H9 (cell line): ENCODE measurements at regions not wholly inside any gene's neighbourhood (a gene's known extent, or its start where the extent isn't known, plus 50 kb on each side); places are given as distances from the start of the nearest gene placed in this dataset.

Experiments used
- DNase-seq: peaks from one replicate; pipeline ENCODE4 v3.0.0-alpha.2; 2017
- H2AFZ ChIP-seq: one replicate; pipeline ENCODE4 v1.6.1; 2013; ENCODE audit warnings: mild to moderate bottlenecking, low read length, control low read depth, moderate library complexity
- H2AK5ac ChIP-seq: 2 replicates; pipeline ENCODE4 v1.6.1; 2013; ENCODE audit warnings: low read length, control low read depth, mixed read lengths; ENCODE audit not compliant: insufficient read length
- H2BK120ac ChIP-seq: one replicate; pipeline ENCODE4 v1.6.1; 2013; ENCODE audit warnings: low read depth, mild to moderate bottlenecking, low read length, control low read depth, inconsistent platforms; ENCODE audit not compliant: poor library complexity, severe bottlenecking
- H2BK12ac ChIP-seq: 2 replicates; pipeline ENCODE4 v1.6.1; 2013; ENCODE audit warnings: low read length, control low read depth, mixed read lengths, low read depth; ENCODE audit not compliant: insufficient read length
- H2BK15ac ChIP-seq: 2 replicates; pipeline ENCODE4 v1.6.1; 2013; ENCODE audit warnings: low read depth, low read length, control low read depth
- H2BK20ac ChIP-seq: one replicate; pipeline ENCODE4 v1.6.1; 2013; ENCODE audit warnings: low read depth, mild to moderate bottlenecking, low read length, control low read depth, inconsistent platforms; ENCODE audit not compliant: poor library complexity, severe bottlenecking
- H2BK5ac ChIP-seq: 2 replicates; pipeline ENCODE4 v1.6.1; 2013; ENCODE audit warnings: low read length, control low read depth, mixed read lengths; ENCODE audit not compliant: insufficient read length
- H3K14ac ChIP-seq: 2 replicates; pipeline ENCODE4 v1.6.1; 2013; ENCODE audit warnings: low read length, control low read depth; ENCODE audit not compliant: insufficient read depth
- H3K18ac ChIP-seq: 2 replicates; pipeline ENCODE4 v1.6.1; 2013; ENCODE audit warnings: low read depth, mild to moderate bottlenecking, mixed read lengths, low read length, control low read depth; ENCODE audit not compliant: insufficient read length
- H3K23ac ChIP-seq: 2 replicates; pipeline ENCODE4 v1.6.1; 2013; ENCODE audit warnings: low read length, control low read depth, mixed read lengths, low read depth; ENCODE audit not compliant: insufficient read length
- H3K23me2 ChIP-seq: 2 replicates; pipeline ENCODE4 v1.6.1; 2013; ENCODE audit warnings: low read depth, mild to moderate bottlenecking, mixed read lengths, low read length, control low read depth; ENCODE audit not compliant: insufficient read length, poor library complexity, severe bottlenecking
- H3K27ac ChIP-seq: 2 replicates; pipeline ENCODE4 v1.5.1; 2013; ENCODE audit warnings: low read length, control low read depth, mixed read lengths, low read depth; ENCODE audit not compliant: insufficient read length
- H3K27me3 ChIP-seq: 2 replicates; pipeline ENCODE4 v1.6.1; 2013; ENCODE audit warnings: low read length, control low read depth, inconsistent platforms; ENCODE audit not compliant: insufficient read depth
- H3K4ac ChIP-seq: 2 replicates; pipeline ENCODE4 v1.6.1; 2013; ENCODE audit warnings: low read depth, mild to moderate bottlenecking, control low read depth, inconsistent platforms, low read length, moderate library complexity
- H3K4me1 ChIP-seq: 2 replicates; pipeline ENCODE4 v1.6.1; 2013; ENCODE audit warnings: low read length, control low read depth, inconsistent platforms; ENCODE audit not compliant: insufficient read depth
- H3K4me2 ChIP-seq: 2 replicates; pipeline ENCODE4 v1.6.1; 2013; ENCODE audit warnings: low read length, control low read depth, mixed read lengths; ENCODE audit not compliant: insufficient read length, insufficient read depth
- H3K56ac ChIP-seq: 2 replicates; pipeline ENCODE4 v1.6.1; 2013; ENCODE audit warnings: low read depth, mild to moderate bottlenecking, mixed read lengths, low read length, control low read depth; ENCODE audit not compliant: insufficient read length
- H3K79me1 ChIP-seq: 2 replicates; pipeline ENCODE4 v1.6.1; 2013; ENCODE audit warnings: low read depth, mild to moderate bottlenecking, moderate library complexity, low read length, control low read depth, inconsistent platforms; ENCODE audit not compliant: insufficient read depth, poor library complexity, severe bottlenecking
- H3K79me2 ChIP-seq: 2 replicates; pipeline ENCODE4 v1.6.1; 2013; ENCODE audit warnings: low read length, control low read depth, inconsistent platforms; ENCODE audit not compliant: insufficient read depth
- H3K9ac ChIP-seq: 2 replicates; pipeline ENCODE4 v1.6.1; 2013; ENCODE audit warnings: low read length, control low read depth, mixed read lengths; ENCODE audit not compliant: insufficient read length; ENCODE audit errors: extremely low read depth
- H3K9me3 ChIP-seq: one replicate; pipeline ENCODE4 v1.6.1; 2013; ENCODE audit warnings: low read depth, low read length, inconsistent platforms; ENCODE audit not compliant: control insufficient read depth
- H3T11ph ChIP-seq: one replicate; pipeline ENCODE4 v1.6.1; 2013; ENCODE audit warnings: mild to moderate bottlenecking, low read length, control low read depth, inconsistent platforms
- H4K20me1 ChIP-seq: one replicate; pipeline ENCODE4 v1.6.1; 2013; ENCODE audit not compliant: control insufficient read depth, insufficient read length, insufficient read depth
- H4K5ac ChIP-seq: 2 replicates; pipeline ENCODE4 v1.6.1; 2013; ENCODE audit warnings: low read depth, mild to moderate bottlenecking, mixed read lengths, low read length, control low read depth; ENCODE audit not compliant: insufficient read length
- H4K8ac ChIP-seq: replicated peaks from 2 replicates; pipeline ENCODE4 v1.6.1; 2013; ENCODE audit warnings: low read length, control low read depth, mixed read lengths, low read depth; ENCODE audit not compliant: insufficient read length
- H4K91ac ChIP-seq: 2 replicates; pipeline ENCODE4 v1.6.1; 2013; ENCODE audit warnings: low read depth, mild to moderate bottlenecking, moderate library complexity, mixed read lengths, low read length, control low read depth; ENCODE audit not compliant: insufficient read length
- H3K27ac Mint-ChIP-seq, 3 experiments: 2 replicates in 2 of 3; 3 replicates in 1 of 3; pipeline ENCODE4 v1.8.0; 2020 to 2021; ENCODE audit warnings: mixed read lengths in 3 of 3, mild to moderate bottlenecking in 1 of 3, moderate library complexity in 1 of 3
- H3K27me3 Mint-ChIP-seq: 2 replicates; pipeline ENCODE4 v1.8.0; 2021; ENCODE audit warnings: low read depth, mild to moderate bottlenecking, moderate library complexity, mixed read lengths
- H3K36me3 Mint-ChIP-seq, 3 experiments: 2 replicates in 2 of 3; 3 replicates in 1 of 3; pipeline ENCODE4 v1.8.0; 2020 to 2021; ENCODE audit warnings: low read depth in 3 of 3, mixed read lengths in 3 of 3; ENCODE audit not compliant: insufficient read depth in 1 of 3
- H3K4me1 Mint-ChIP-seq, 2 experiments: 2 replicates each; pipeline ENCODE4 v1.8.0; 2020; ENCODE audit warnings: mixed read lengths in 2 of 2
- H3K4me3 Mint-ChIP-seq, 2 experiments: 2 replicates in 1 of 2; 3 replicates in 1 of 2; pipeline ENCODE4 v1.8.0; 2020 to 2021; ENCODE audit warnings: mild to moderate bottlenecking in 2 of 2, mixed read lengths in 2 of 2, moderate library complexity in 1 of 2
- H3K9me3 Mint-ChIP-seq, 2 experiments: 2 replicates in 1 of 2; 3 replicates in 1 of 2; pipeline ENCODE4 v1.8.0; 2020; ENCODE audit warnings: mild to moderate bottlenecking in 2 of 2, mixed read lengths in 2 of 2, moderate library complexity in 1 of 2
- CTCF ChIP-seq: fragments of 200-600 bp; sonication (generic); conservative IDR thresholded peaks from 3 replicates; pipeline ENCODE4 v1.8.0; 2021; ENCODE audit warnings: antibody characterized with exemption, mild to moderate bottlenecking
- WGBS: extraction: QIAGEN DNeasy Blood & Tissue Kit; methylation state at CpG from one replicate; pipeline ENCODE4 v1.1.7; 2013; ENCODE audit warnings: missing lambda C conversion rate, low lambda C conversion rate, mixed read lengths; ENCODE audit not compliant: insufficient read length; ENCODE audit errors: extremely low coverage; 5-methylcytosine and 5-hydroxymethylcytosine counted together

GRCh38 chr4:157600583-157600982 lies 380.1 kb downstream of the GRIA2 start:
- peaks cover 2 to 10% of the 10 kb centered on the region in 2 experiments; a peak in 3 of 4 replicates for H3K4me1 Mint-ChIP-seq
- Histone ChIP-seq H3K79me2 (no peaks in the 10 kb centered on the region), H3K27ac (no peak overlapping the region)

More at GRCh38 chr4:157600583-157600982, 380.1 kb downstream of the GRIA2 start:
- no peak overlapping the region for H3K56ac ChIP-seq
- no peak overlapping the region for H3K14ac ChIP-seq
- H2BK15ac ChIP-seq, result no peak overlapping the region
- no peak overlapping the region for H3K9ac ChIP-seq
- no peak overlapping the region for H2BK20ac ChIP-seq
- H2AK5ac ChIP-seq, result no peak overlapping the region
- Mint-ChIP-seq H3K9me3 (no peaks in the 10 kb centered on the region; a peak in 2 of 5 replicates), H3K27me3 (no peaks in the 10 kb centered on the region), H3K4me3 (no peak overlapping the region), H3K27ac (no peak overlapping the region), H3K36me3 (peaks cover 0 to 4% (median 0%) of the 10 kb centered on the region in 3 experiments; a peak in 1 of 7 replicates)
- no peaks in the 10 kb centered on the region for H3K79me1 ChIP-seq
- no peak overlapping the region for H4K91ac ChIP-seq
- H3K4me2 ChIP-seq, result no peak overlapping the region
- no peak for DNase-seq
- H3T11ph ChIP-seq, result no peak overlapping the region
- H2BK120ac ChIP-seq, result no peak overlapping the region
- no peak overlapping the region for H2AFZ ChIP-seq
- H2BK12ac ChIP-seq, result no peak overlapping the region
- no peaks in the 10 kb centered on the region for H4K20me1 ChIP-seq
- no peaks in the 10 kb centered on the region for H3K23me2 ChIP-seq
- H4K8ac ChIP-seq, result no peak overlapping the region
- no peak overlapping the region for H3K23ac ChIP-seq
- TF ChIP-seq CTCF, result no peak
- H3K9me3 ChIP-seq, result no peaks in the 10 kb centered on the region
- no CpG with 5 or more reads among the region's 1 CpG for WGBS
- no peaks in the 10 kb centered on the region for H3K4me1 ChIP-seq
- no peak overlapping the region for H4K5ac ChIP-seq
- H3K27me3 ChIP-seq, result no peaks in the 10 kb centered on the region
- H2BK5ac ChIP-seq, result no peak overlapping the region
- no peak overlapping the region for H3K4ac ChIP-seq
- no peak overlapping the region for H3K18ac ChIP-seq
